Heart left ventricle (tissue), 16 donors: ENCODE measurements at regions not wholly inside any gene's neighbourhood (a gene's known extent, or its start where the extent isn't known, plus 50 kb on each side); places are given as distances from the start of the nearest gene placed in this dataset.
A peak's percentile ranks its signal among the peaks of the same experiment; 100 is the strongest.

Experiments used
- ATAC-seq, 4 donors: fragments of 200-7000 bp; cut with Tn5 transposase; one replicate each; pipeline ENCODE4 v1.9.1; 2020 to 2022; ENCODE audit warnings: moderate library complexity in 4 of 4, mild to moderate bottlenecking in 3 of 4, moderate number of reproducible peaks in 1 of 4
- DNase-seq, 5 donors: peaks; one replicate each; pipeline ENCODE4 v3.0.0-alpha.2; 2020
- H3K27ac ChIP-seq, 12 donors: fragments of 200-600 bp; sonication (generic) in 4 of 12; one replicate each; pipeline versions ENCODE4 v1.5.0 to v1.8.0; 2016 to 2022; ENCODE audit warnings: mild to moderate bottlenecking in 2 of 12
- H3K27me3 ChIP-seq, 9 donors: fragments of 200-600 bp; sonication (generic) in 2 of 9; one replicate each; pipeline versions ENCODE4 v1.5.1 to v1.8.0; 2016 to 2022; ENCODE audit warnings: mild to moderate bottlenecking in 3 of 9
- H3K36me3 ChIP-seq, 9 donors: fragments of 200-600 bp; sonication (generic) in 2 of 9; one replicate each; pipeline versions ENCODE4 v1.5.0 to v1.8.0; 2018 to 2022; ENCODE audit warnings: mild to moderate bottlenecking in 2 of 9
- H3K4me1 ChIP-seq, 12 donors: fragments of 200-600 bp; sonication (generic) in 4 of 12; one replicate each; pipeline versions ENCODE4 v1.5.0 to v1.8.0; 2016 to 2022; ENCODE audit warnings: mild to moderate bottlenecking in 3 of 12
- H3K4me3 ChIP-seq, 12 donors: fragments of 200-600 bp; sonication (generic) in 4 of 12; one replicate each; pipeline versions ENCODE4 v1.5.0 to v1.8.0; 2017 to 2022; ENCODE audit warnings: mild to moderate bottlenecking in 9 of 12, moderate library complexity in 4 of 12
- H3K9me3 ChIP-seq, 12 donors: fragments of 200-600 bp; sonication (generic) in 4 of 12; one replicate each; pipeline versions ENCODE4 v1.5.0 to v1.8.0; 2016 to 2022; ENCODE audit warnings: mild to moderate bottlenecking in 1 of 12
- POLR2A ChIP-seq, 2 donors: fragments of 450-650 bp; IDR thresholded peaks; one replicate each; pipeline ENCODE4 v1.6.1; 2017; ENCODE audit warnings: antibody characterized with exemption in 2 of 2, mild to moderate bottlenecking in 2 of 2, moderate library complexity in 2 of 2
- WGBS, 4 donors: extraction: QIAGEN DNeasy Blood & Tissue Kit in 2 of 4; methylation state at CpG; one replicate each; pipeline versions ENCODE4 v1.1.5 to v1.1.7; 2013 to 2018; 5-methylcytosine and 5-hydroxymethylcytosine counted together
- intact Hi-C, 10 donors: fragments of 100-400 bp; cut with DNase I; formaldehyde crosslinking; loops; one replicate each; pipeline versions ENCODE4 v1.11.1 to v1.14.2; 2022
- TF ChIP-seq, protein P1 (sequence below), 12 donors: fragments of 200-600 bp; sonication (generic) in 4 of 12; IDR thresholded peaks; one replicate each; pipeline versions ENCODE4 v1.5.0 to v1.8.0; 2018 to 2022; ENCODE audit warnings: antibody characterized with exemption in 12 of 12, mild to moderate bottlenecking in 5 of 12
- donor health status: ischemic (EF 13 %, LVEDD 7.1; RV severe dilation, severe dysfunction).
- donor health status: healthy with polysubstance abuse.
- donor health status: DM: no; HTN: yes; CAD: no.
- donor health status: DM: no; HTN: no; CAD: no.
- donor health status: ischemic (EF 25% LVEDD 6.9; RV normal size, moderate dysfunction).
- donor health status: ischemic (EF 25% LVEDD 5.7; RV mildly dilated, moderate dysfunction).
- donor health status: healthy.
- donor health status: DM: yes; HTN: yes; CAD: no.
- donor health status: ischemic (EF 35%, LVEDD 5.7; RV mildly dilated, moderate dysfunction).
- donor health status: nonischemic (EF 11% LVEDD 7.7; RV severe dilation, severe dysfunction).
- donor health status: DM: yes; HTN: yes; CAD: no.
- donor health status: PGD.
- donor health status: ischemic (EF 29% LVEDD 5.4; RV normal size, mild dysfunction).
- donor health status: nonischemic (EF 23%, LVEDD 6.1; RV moderate dilation, normal function).

DNA sequence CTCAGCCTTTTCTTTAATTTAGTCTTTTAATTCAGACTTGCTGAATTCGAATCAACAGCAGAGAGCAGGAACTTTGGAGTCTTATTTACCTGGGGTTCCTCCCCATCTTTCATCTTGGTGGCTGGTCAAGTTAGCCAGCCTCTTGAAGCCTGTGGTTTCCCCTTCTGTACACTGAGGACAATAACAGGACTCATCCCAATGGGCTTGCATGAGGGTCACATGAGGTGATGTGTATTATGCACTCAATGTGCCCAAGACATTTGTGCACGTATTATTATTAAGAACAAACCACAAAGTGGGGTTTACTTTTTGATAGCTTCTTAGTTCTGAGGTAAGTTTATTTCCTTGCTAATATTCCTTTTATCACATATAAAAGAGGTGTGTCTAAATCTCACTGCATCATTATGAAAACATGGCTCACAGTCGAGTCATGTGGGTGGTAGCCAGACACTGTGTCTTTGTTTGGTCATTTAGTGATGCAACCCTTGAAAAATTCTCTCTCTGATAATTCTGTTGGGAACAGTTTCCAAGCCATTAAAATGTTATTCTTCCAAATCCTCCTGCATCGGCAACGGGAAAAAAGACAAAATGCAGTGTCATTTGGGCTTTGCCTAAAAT is 86.5 kb upstream of the GRB10 start:
- Histone ChIP-seq H3K27me3 (no peaks in the 10 kb centered on the region), H3K27ac (peak overlapping the region in 1 of 12 donors; percentile 26), H3K9me3 (no peaks in the 10 kb centered on the region), H3K4me3 (no peak overlapping the region), H3K36me3 (no peaks in the 10 kb centered on the region), H3K4me1 (peaks cover 0 to 31% (median 5%) of the 10 kb centered on the region in 12 donors)
- WGBS, 4 donors = 67 to 78% (median 68%) methylated on average over 5 of the region's 5 CpGs
- peak; percentile 39 to 85 (median 62) for ATAC-seq
- no peak for TF ChIP-seq POLR2A (IDR thresholded peaks at IDR 0.05)
- TF ChIP-seq, protein P1, sequence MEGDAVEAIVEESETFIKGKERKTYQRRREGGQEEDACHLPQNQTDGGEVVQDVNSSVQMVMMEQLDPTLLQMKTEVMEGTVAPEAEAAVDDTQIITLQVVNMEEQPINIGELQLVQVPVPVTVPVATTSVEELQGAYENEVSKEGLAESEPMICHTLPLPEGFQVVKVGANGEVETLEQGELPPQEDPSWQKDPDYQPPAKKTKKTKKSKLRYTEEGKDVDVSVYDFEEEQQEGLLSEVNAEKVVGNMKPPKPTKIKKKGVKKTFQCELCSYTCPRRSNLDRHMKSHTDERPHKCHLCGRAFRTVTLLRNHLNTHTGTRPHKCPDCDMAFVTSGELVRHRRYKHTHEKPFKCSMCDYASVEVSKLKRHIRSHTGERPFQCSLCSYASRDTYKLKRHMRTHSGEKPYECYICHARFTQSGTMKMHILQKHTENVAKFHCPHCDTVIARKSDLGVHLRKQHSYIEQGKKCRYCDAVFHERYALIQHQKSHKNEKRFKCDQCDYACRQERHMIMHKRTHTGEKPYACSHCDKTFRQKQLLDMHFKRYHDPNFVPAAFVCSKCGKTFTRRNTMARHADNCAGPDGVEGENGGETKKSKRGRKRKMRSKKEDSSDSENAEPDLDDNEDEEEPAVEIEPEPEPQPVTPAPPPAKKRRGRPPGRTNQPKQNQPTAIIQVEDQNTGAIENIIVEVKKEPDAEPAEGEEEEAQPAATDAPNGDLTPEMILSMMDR (IDR thresholded peaks at IDR 0.05) = no peak
- intact Hi-C loops = no loop called here
- DNase-seq = peak in 2 of 5 donors; percentile 33 to 49

DNA sequence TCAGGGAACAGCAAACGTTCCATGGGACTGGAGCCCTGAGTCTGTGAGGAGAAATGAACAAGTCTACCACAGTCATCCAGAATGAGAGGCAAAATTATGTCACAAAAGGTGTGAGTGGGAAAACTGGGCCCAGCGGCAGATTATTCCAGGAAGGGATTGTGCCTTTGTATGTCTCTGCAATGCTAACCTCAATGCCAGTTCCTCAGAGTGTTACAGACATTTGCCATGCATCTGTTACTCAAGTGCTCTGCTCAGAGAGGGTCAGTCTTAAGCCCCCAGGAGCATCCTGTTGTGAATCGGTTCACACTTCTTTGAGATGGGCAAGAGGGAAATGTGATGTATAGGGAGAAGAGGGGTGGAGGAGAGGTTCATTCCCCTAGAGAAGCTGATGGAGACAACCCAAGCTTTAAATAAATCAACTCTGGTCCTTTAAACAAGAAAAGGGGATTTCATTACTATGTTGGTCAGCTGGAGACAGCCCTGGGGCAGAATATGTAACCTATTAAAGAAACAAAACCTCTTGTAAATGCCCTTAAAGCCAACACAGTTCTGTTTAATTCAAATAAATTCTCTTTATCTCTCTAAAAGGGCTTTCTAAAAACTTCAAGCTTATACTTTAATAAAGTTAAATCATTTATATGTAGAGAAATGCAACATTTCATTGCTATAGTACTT is 85.9 kb upstream of the GRB10 start:
- no peak for TF ChIP-seq POLR2A (IDR thresholded peaks at IDR 0.05)
- TF ChIP-seq, protein P1 (IDR thresholded peaks at IDR 0.05) = no peak
- H3K9me3 ChIP-seq = no peaks in the 10 kb centered on the region
- no peaks in the 10 kb centered on the region for H3K36me3 ChIP-seq
- intact Hi-C loops = no loop called here
- WGBS, 4 donors = 70 to 78% (median 75%) methylated on average over 3 of the region's 3 CpGs
- no peaks in the 10 kb centered on the region for H3K27me3 ChIP-seq
- no peak overlapping the region for H3K27ac ChIP-seq
- no peak overlapping the region for H3K4me3 ChIP-seq
- DNase-seq (no peak), ATAC-seq (peak in 2 of 4 donors; percentile 27 to 29)
- H3K4me1 ChIP-seq = peaks cover 0 to 31% (median 5%) of the 10 kb centered on the region in 12 donors

- H3K9me3 ChIP-seq = no peaks in the 10 kb centered on the region
- H3K36me3 ChIP-seq = no peaks in the 10 kb centered on the region
- H3K27me3 ChIP-seq = no peaks in the 10 kb centered on the region
- TF ChIP-seq, protein P1 (IDR thresholded peaks at IDR 0.05) = no peak
- no peak for TF ChIP-seq POLR2A (IDR thresholded peaks at IDR 0.05)
- 35 to 53% (median 36%) methylated on average over 4 of the region's 4 CpGs for WGBS, 4 donors
- peak overlapping the region in 1 of 12 donors; percentile 17 for H3K27ac ChIP-seq
- H3K4me3 ChIP-seq = no peak overlapping the region
- DNase-seq = peak in 3 of 5 donors; percentile 25 to 44 (median 39)
- intact Hi-C loops = no loop called here
- ATAC-seq = peak; percentile 77 to 83 (median 77)
- H3K4me1 ChIP-seq = peaks cover 0 to 31% (median 5%) of the 10 kb centered on the region in 12 donors
Observed at GRCh38 chr7:50867034-50867356, 84.3 kb upstream of the GRB10 start.

DNA sequence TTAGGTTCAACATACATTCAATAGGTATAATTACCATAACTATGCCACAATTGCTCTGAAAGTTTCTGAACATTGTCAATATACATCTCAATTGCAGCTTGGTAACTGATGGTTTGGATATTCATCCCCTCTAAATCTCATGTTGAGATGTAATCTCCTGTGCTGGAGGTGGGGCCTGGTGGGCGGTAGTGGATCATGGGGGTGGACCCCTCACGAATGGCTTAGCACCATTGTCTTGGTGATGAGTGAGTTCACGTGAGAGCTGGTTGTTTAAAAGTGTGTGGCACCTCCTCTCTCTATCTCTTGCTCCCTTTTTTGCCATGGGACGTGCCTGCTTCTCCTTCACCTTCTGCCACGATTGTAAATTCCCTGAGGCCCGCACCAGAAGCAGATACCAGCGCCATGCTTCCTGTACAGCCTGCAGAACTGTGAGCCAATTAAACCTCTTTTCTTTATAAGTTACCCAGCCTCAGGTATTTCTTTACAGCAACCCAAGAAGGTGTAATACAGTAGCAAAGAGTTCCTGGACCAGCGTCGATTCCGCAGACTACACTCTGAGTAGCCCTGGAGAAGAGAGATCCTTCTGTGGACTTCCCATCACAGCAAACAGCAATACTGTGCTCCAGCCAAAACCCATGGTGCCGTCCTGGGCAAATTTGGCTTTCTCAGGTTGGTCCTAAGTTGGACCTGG is 83.8 kb upstream of the GRB10 start:
- no peak for TF ChIP-seq POLR2A (IDR thresholded peaks at IDR 0.05)
- TF ChIP-seq, protein P1 (IDR thresholded peaks at IDR 0.05) = no peak
- peak overlapping the region in 1 of 12 donors; percentile 17 for H3K27ac ChIP-seq
- no peaks in the 10 kb centered on the region for H3K9me3 ChIP-seq
- peak in 3 of 4 donors; percentile 18 to 25 (median 19) for ATAC-seq
- H3K4me3 ChIP-seq = no peak overlapping the region
- no peaks in the 10 kb centered on the region for H3K36me3 ChIP-seq
- no peaks in the 10 kb centered on the region for H3K27me3 ChIP-seq
- intact Hi-C loops = no loop called here
- no peak for DNase-seq
- H3K4me1 ChIP-seq = peaks cover 0 to 31% (median 5%) of the 10 kb centered on the region in 12 donors
- 62 to 77% (median 73%) methylated on average over 11 of the region's 11 CpGs for WGBS, 4 donors
